ENCODE measurements at regions not wholly inside any gene's neighbourhood (a gene's known extent, or its start where the extent isn't known, plus 50 kb on each side); places are given as distances from the start of the nearest gene placed in this dataset.
A peak's percentile ranks its signal among the peaks of the same experiment; 100 is the strongest.

DNA sequence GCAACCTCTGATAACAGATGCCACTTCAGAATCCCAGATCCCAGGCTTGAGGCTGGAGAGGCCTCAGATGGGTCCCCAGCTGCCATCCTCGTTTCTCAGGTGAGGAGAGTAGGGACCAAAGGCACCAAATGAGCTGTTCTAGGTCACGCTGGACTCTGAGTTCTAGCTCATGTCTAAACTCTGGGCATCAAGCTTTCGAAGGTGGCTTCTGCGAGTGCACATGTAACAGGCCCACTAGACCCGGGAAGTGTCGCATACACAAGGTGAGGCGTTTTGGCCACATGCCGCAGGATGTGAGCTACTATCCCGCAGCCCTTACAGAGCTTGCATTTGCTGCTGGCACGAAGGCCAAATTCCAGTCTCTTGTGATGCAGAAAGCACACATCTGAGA is 355.1 kb upstream of the SHH start:
- DNase-seq, result no peak
- no peaks in the 10 kb centered on the region for H3K36me3 ChIP-seq
- TF ChIP-seq, protein P1, sequence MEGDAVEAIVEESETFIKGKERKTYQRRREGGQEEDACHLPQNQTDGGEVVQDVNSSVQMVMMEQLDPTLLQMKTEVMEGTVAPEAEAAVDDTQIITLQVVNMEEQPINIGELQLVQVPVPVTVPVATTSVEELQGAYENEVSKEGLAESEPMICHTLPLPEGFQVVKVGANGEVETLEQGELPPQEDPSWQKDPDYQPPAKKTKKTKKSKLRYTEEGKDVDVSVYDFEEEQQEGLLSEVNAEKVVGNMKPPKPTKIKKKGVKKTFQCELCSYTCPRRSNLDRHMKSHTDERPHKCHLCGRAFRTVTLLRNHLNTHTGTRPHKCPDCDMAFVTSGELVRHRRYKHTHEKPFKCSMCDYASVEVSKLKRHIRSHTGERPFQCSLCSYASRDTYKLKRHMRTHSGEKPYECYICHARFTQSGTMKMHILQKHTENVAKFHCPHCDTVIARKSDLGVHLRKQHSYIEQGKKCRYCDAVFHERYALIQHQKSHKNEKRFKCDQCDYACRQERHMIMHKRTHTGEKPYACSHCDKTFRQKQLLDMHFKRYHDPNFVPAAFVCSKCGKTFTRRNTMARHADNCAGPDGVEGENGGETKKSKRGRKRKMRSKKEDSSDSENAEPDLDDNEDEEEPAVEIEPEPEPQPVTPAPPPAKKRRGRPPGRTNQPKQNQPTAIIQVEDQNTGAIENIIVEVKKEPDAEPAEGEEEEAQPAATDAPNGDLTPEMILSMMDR (IDR thresholded peaks at IDR 0.05), result no peak
- ATAC-seq, result no peak
- H3K4me1 ChIP-seq, result no peaks in the 10 kb centered on the region
- no peak overlapping the region for H3K4me3 ChIP-seq
- no peaks in the 10 kb centered on the region for H3K27me3 ChIP-seq
- H3K9me3 ChIP-seq, result no peaks in the 10 kb centered on the region
- no peak overlapping the region for H3K27ac ChIP-seq
- intact Hi-C loops (cut with DNase I), result no loop called here

- intact Hi-C loops (cut with DNase I), result no loop called here
- H3K4me3 ChIP-seq, result no peak overlapping the region
- H3K9me3 ChIP-seq, result no peaks in the 10 kb centered on the region
- H3K36me3 ChIP-seq, result no peaks in the 10 kb centered on the region
- TF ChIP-seq, protein P1 (IDR thresholded peaks at IDR 0.05), result no peak
- H3K4me1 ChIP-seq, result no peaks in the 10 kb centered on the region
- H3K27ac ChIP-seq, result no peak overlapping the region
- DNase-seq (no peak), ATAC-seq (no peak)
- H3K27me3 ChIP-seq, result no peaks in the 10 kb centered on the region
Observed at GRCh38 chr7:156166692-156167416, 354.6 kb upstream of the SHH start.

- no peaks in the 10 kb centered on the region for H3K27me3 ChIP-seq
- no peak for ATAC-seq
- intact Hi-C loops (cut with DNase I), result no loop called here
- H3K36me3 ChIP-seq, result no peaks in the 10 kb centered on the region
- H3K4me3 ChIP-seq, result no peak overlapping the region
- no peaks in the 10 kb centered on the region for H3K9me3 ChIP-seq
- H3K4me1 ChIP-seq, result no peaks in the 10 kb centered on the region
- no peak for DNase-seq
- TF ChIP-seq, protein P1 (IDR thresholded peaks at IDR 0.05), result no peak
- H3K27ac ChIP-seq, result no peak overlapping the region
Observed at GRCh38 chr7:156163747-156164146, 351.5 kb upstream of the SHH start.

DNA sequence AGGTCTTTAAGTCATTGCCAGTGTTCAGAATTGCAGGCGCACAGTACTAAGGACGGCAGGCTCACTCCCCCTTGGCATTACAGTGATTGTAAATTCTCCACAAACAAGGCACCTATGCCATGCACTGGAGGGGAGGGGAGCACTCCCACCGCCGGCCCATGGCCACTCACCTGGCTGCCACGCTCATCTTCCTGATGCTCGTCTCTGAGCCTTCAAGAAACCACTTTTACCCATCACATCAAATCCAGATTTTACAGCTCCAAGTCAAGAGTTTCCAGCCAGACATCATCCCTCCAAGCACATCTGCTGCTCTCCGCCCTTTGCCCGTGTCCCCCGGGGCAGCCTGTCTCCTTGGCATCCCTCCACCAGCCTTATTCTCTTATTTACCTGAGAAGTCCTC is 350.2 kb upstream of the SHH start:
- Histone ChIP-seq H3K9me3 (no peaks in the 10 kb centered on the region), H3K4me1 (no peaks in the 10 kb centered on the region), H3K4me3 (no peak overlapping the region), H3K27me3 (no peaks in the 10 kb centered on the region), H3K27ac (no peak overlapping the region), H3K36me3 (no peaks in the 10 kb centered on the region)
- intact Hi-C loops (cut with DNase I), result no loop called here
- no peak for ATAC-seq
- DNase-seq, result no peak
- TF ChIP-seq, protein P1 (IDR thresholded peaks at IDR 0.05), result no peak

- ATAC-seq, result peak; percentile 72
- Histone ChIP-seq H3K27me3 (no peaks in the 10 kb centered on the region), H3K4me3 (no peak overlapping the region), H3K36me3 (no peaks in the 10 kb centered on the region), H3K4me1 (no peaks in the 10 kb centered on the region), H3K27ac (no peak overlapping the region), H3K9me3 (no peaks in the 10 kb centered on the region)
- intact Hi-C loops (cut with DNase I), result no loop called here
- TF ChIP-seq, protein P1 (IDR thresholded peaks at IDR 0.05), result no peak
- DNase-seq, result peak in 1 of 4 donors; percentile 26
Observed at GRCh38 chr7:156160811-156161210, 348.5 kb upstream of the SHH start.

All from left lung (tissue), 4 donors.